HCT116 (cell line): ENCODE measurements at regions not wholly inside any gene's neighbourhood (a gene's known extent, or its start where the extent isn't known, plus 50 kb on each side); places are given as distances from the start of the nearest gene placed in this dataset.

Experiments used
- ATAC-seq: fragments of 200-7000 bp; cut with Tn5 transposase; 2 replicates; pipeline ENCODE4 v1.9.1; 2020; ENCODE audit warnings: mild to moderate bottlenecking, moderate library complexity
- BruUV-seq: library from RNA; stranded (reverse); fragments of 400-500 nt; replicated peaks from 2 replicates; lab custom pipeline; 2021; lab: Mats Ljungman, UMichigan
- CTCF ChIA-PET: fragments of 300-600 bp; sonication (Branson Sonifier 250); formaldehyde crosslinking; loops from one replicate; lab custom pipeline; 2021; ENCODE audit warnings: antibody characterized with exemption; lab: Charles Lee
- POLR2A ChIA-PET: fragments of 300-600, 350-600 bp; sonication (Branson Sonifier 250); formaldehyde crosslinking; loops from one replicate; lab custom pipeline; 2021; ENCODE audit warnings: antibody characterized with exemption; lab: Charles Lee
- RAD21 ChIA-PET, 2 experiments: fragments of 300-600 bp; sonication (Branson Sonifier 250); formaldehyde crosslinking; loops; one replicate each; lab custom pipeline; 2023; ENCODE audit warnings: low total read pairs in 2 of 2; ENCODE audit not compliant: uncharacterized antibody in 2 of 2, unreplicated experiment in 2 of 2, low non-redundant PET in 1 of 2; lab: Charles Lee
- DNase-seq: peaks from one replicate; pipeline ENCODE4 v3.0.0-alpha.2; 2010; ENCODE audit warnings: low read depth, low spot score
- H2AFZ ChIP-seq: fragments of 200-600 bp; shearing (Covaris generic), sonication (generic); 2 replicates; pipeline ENCODE4 v1.6.1; 2017; ENCODE audit warnings: low read depth, mixed run types, mixed read lengths, antibody characterized with exemption, low read length; ENCODE audit not compliant: poor library complexity, severe bottlenecking
- H3K27ac ChIP-seq: 2 replicates; pipeline ENCODE4 v1.5.1; 2012; ENCODE audit warnings: low read depth, low read length
- H3K27me3 ChIP-seq: fragments of 200-600 bp; sonication (generic); 2 replicates; pipeline ENCODE4 v1.6.1; 2016; ENCODE audit warnings: mixed run types, low read length, mixed read lengths; ENCODE audit not compliant: insufficient read depth
- H3K36me3 ChIP-seq, 2 experiments: fragments of 200-500 bp in 1 of 2; fragments of 200-600 bp in 1 of 2; sonication (Bioruptor generic) in 1 of 2; sonication (generic) in 1 of 2; 2 replicates each; pipeline versions ENCODE4 v1.5.1 to v1.6.1; 2014 to 2016; ENCODE audit warnings: low read length in 2 of 2, inconsistent platforms in 1 of 2, mixed read lengths in 1 of 2, mixed run types in 1 of 2; ENCODE audit not compliant: insufficient read depth in 2 of 2, control insufficient read depth in 1 of 2
- H3K4me1 ChIP-seq, 2 experiments: fragments of 200-600 bp in 1 of 2; sonication (generic) in 1 of 2; 2 replicates each; pipeline versions ENCODE4 v1.5.1 to v1.6.1; 2012 to 2017; ENCODE audit warnings: low read length in 2 of 2, inconsistent platforms in 1 of 2, mild to moderate bottlenecking in 1 of 2, mixed read lengths in 1 of 2, mixed run types in 1 of 2, moderate library complexity in 1 of 2; ENCODE audit not compliant: insufficient read depth in 2 of 2, control insufficient read depth in 1 of 2
- H3K4me2 ChIP-seq: fragments of 200-600 bp; sonication (generic); 2 replicates; pipeline ENCODE4 v1.6.1; 2017; ENCODE audit warnings: mixed run types, low read length, mixed read lengths
- H3K4me3 ChIP-seq, 2 experiments: fragments of 200-600 bp in 1 of 2; sonication (generic) in 1 of 2; replicated peaks in 1 of 2; 2 replicates each; pipeline ENCODE4 v1.5.1; 2011 to 2016; ENCODE audit warnings: low read length in 2 of 2, control low read depth in 1 of 2, low read depth in 1 of 2, mild to moderate bottlenecking in 1 of 2, mixed read lengths in 1 of 2, mixed run types in 1 of 2
- H3K79me2 ChIP-seq: fragments of 200-600 bp; sonication (generic); 2 replicates; pipeline ENCODE4 v1.6.1; 2017; ENCODE audit warnings: mild to moderate bottlenecking, mixed run types, low read length, moderate library complexity, mixed read lengths; ENCODE audit not compliant: insufficient read depth
- H3K9ac ChIP-seq: fragments of 200-600 bp; sonication (generic); 2 replicates; pipeline ENCODE4 v1.6.1; 2016; ENCODE audit warnings: low read length, mixed read lengths
- H3K9me2 ChIP-seq: fragments of 200-600 bp; sonication (generic), shearing (Covaris generic); 2 replicates; pipeline ENCODE4 v1.6.1; 2017; ENCODE audit warnings: mixed run types, mild to moderate bottlenecking, moderate library complexity; ENCODE audit not compliant: insufficient read depth
- H3K9me3 ChIP-seq, 2 experiments: fragments of 200-500 bp in 1 of 2; fragments of 200-600 bp in 1 of 2; sonication (Bioruptor generic) in 1 of 2; sonication (generic) in 1 of 2; 2 replicates each; pipeline ENCODE4 v1.6.1; 2014 to 2017; ENCODE audit warnings: low read length in 2 of 2, mixed read lengths in 2 of 2, inconsistent platforms in 1 of 2, low read depth in 1 of 2, mild to moderate bottlenecking in 1 of 2, mixed run types in 1 of 2, moderate library complexity in 1 of 2; ENCODE audit not compliant: control insufficient read depth in 1 of 2, insufficient read depth in 1 of 2
- H4K20me1 ChIP-seq: fragments of 200-600 bp; sonication (generic), shearing (Covaris generic); 2 replicates; pipeline ENCODE4 v1.6.1; 2017; ENCODE audit warnings: mixed run types, mild to moderate bottlenecking, moderate library complexity; ENCODE audit not compliant: insufficient read depth
- CBX3 ChIP-seq: IDR thresholded peaks from 2 replicates; pipeline ENCODE4 v1.6.1; 2012; ENCODE audit warnings: low read depth
- CEBPB ChIP-seq: IDR thresholded peaks from 2 replicates; pipeline ENCODE4 v1.6.1; 2012; ENCODE audit warnings: low read depth
- CTCF ChIP-seq, 3 experiments: fragments of 200-600 bp in 1 of 3; sonication (generic) in 1 of 3; IDR thresholded peaks in 2 of 3; conservative IDR thresholded peaks in 1 of 3; 2 replicates each; pipeline ENCODE4 v1.5.1; 2012 to 2017; ENCODE audit warnings: low read depth in 2 of 3, low read length in 2 of 3, antibody characterized with exemption in 1 of 3, borderline replicate concordance in 1 of 3, control low read depth in 1 of 3, mild to moderate bottlenecking in 1 of 3, mixed read lengths in 1 of 3, mixed run types in 1 of 3, moderate library complexity in 1 of 3; ENCODE audit not compliant: insufficient read depth in 1 of 3
- ELF1 ChIP-seq: IDR thresholded peaks from 2 replicates; pipeline ENCODE4 v1.6.1; 2012; ENCODE audit warnings: low read depth, borderline replicate concordance
- EZH2phosphoT487 ChIP-seq: fragments of 200-600 bp; IDR thresholded peaks from 2 replicates; pipeline ENCODE4 v1.6.1; 2018; ENCODE audit warnings: antibody characterized with exemption, borderline replicate concordance
- FOSL1 ChIP-seq: IDR thresholded peaks from 2 replicates; pipeline ENCODE4 v1.6.1; 2012; ENCODE audit warnings: low read depth
- POLR2A ChIP-seq: IDR thresholded peaks from 2 replicates; pipeline ENCODE4 v1.7.0; 2011; ENCODE audit warnings: borderline replicate concordance; ENCODE audit not compliant: insufficient read depth, insufficient read length; ENCODE audit errors: extremely low read depth
- RAD21 ChIP-seq: IDR thresholded peaks from 2 replicates; pipeline ENCODE4 v1.6.1; 2012; ENCODE audit warnings: low read depth, mild to moderate bottlenecking
- SP1 ChIP-seq: IDR thresholded peaks from 2 replicates; pipeline ENCODE4 v1.6.1; 2012; ENCODE audit warnings: low read depth
- YY1 ChIP-seq: IDR thresholded peaks from 2 replicates; pipeline ENCODE4 v1.6.1; 2011; ENCODE audit warnings: low read length, low read depth, moderate library complexity, mild to moderate bottlenecking; ENCODE audit not compliant: insufficient replicate concordance; ENCODE audit errors: extremely low read depth
- ZNF274 ChIP-seq: fragments of 200-500 bp; sonication (Bioruptor generic); IDR thresholded peaks from 2 replicates; pipeline ENCODE4 v1.6.1; 2014; ENCODE audit warnings: mild to moderate bottlenecking, low read depth, low read length, inconsistent platforms
- intact Hi-C: fragments of 100-400 bp; cut with micrococcal nuclease; formaldehyde crosslinking; loops from 2 replicates; pipeline ENCODE4 v1.10.0; 2022

DNA sequence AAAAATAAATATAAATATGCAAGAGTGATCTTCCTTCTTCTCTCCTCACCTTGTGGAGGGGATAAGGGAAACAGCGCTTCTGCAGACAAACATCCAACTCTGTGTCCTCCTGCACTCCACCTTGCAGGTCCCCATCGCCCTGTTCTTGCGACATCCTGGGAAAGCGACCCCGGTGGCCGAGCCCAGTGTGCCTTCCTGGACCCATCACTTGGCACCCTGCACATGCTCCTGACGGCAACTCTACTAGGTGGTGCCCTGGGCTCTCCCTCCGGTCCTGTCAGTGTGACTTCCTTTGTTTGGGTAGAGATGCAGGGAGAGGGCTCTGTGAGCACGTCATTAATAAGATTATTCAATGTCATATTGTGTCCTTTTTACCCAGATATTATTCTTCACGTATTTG is 266.0 kb upstream of the ADAMTS16 start:
- Histone ChIP-seq H3K9ac (no peak overlapping the region), H3K9me2 (no peaks in the 10 kb centered on the region), H3K9me3 (no peaks in the 10 kb centered on the region), H3K4me1 (no peaks in the 10 kb centered on the region), H3K4me3 (no peak overlapping the region), H3K36me3 (no peaks in the 10 kb centered on the region), H2AFZ (no peak overlapping the region), H3K79me2 (no peaks in the 10 kb centered on the region), H3K27me3 (0 out of 2 replicates have a peak, but pooled peaks cover 3% of the 10 kb centered on the region), H3K27ac (no peak overlapping the region), H4K20me1 (no peaks in the 10 kb centered on the region), H3K4me2 (no peak overlapping the region)
- RAD21 ChIA-PET = no interaction called here
- CTCF ChIA-PET = no interaction called here
- no peak for ATAC-seq
- BruUV-seq = no TSS peak
- POLR2A ChIA-PET = no interaction called here
- DNase-seq = no peak
- intact Hi-C loops = no loop called here
- TF ChIP-seq EZH2phosphoT487 (no peak), RAD21 (no peak), SP1 (no peak), CEBPB (no peak), CBX3 (no peak), ELF1 (no peak), CTCF (IDR thresholded peaks at IDR 0.05 in 2 of 3, conservative IDR thresholded peaks at IDR 0.05 in 1 of 3; ENCODE audit: borderline replicate concordance in 1 of 3, insufficient read depth in 1 of 3, low read depth in 2 of 3, low read length in 2 of 3) (no peak), YY1 (no peak), FOSL1 (no peak), POLR2A (no peak), ZNF274 (no peak)
